HepG2 (cell line): ENCODE measurements at regions not wholly inside any gene's neighbourhood (a gene's known extent, or its start where the extent isn't known, plus 50 kb on each side); places are given as distances from the start of the nearest gene placed in this dataset.
A peak's percentile ranks its signal among the peaks of the same experiment; 100 is the strongest.

Source experiments
- ATAC-seq: fragments of 200-7000 bp; cut with Tn5 transposase; 3 replicates; pipeline ENCODE4 v1.9.1; 2020; ENCODE audit warnings: mild to moderate bottlenecking, moderate library complexity
- BruUV-seq: library from RNA; stranded (reverse); fragments of 400-500 nt; replicated peaks from 2 replicates; lab custom pipeline; 2021; lab: Mats Ljungman, UMichigan
- CTCF ChIA-PET: fragments of 300-600 bp; formaldehyde crosslinking; extraction: SDS; loops from one replicate; lab custom pipeline; 2021; ENCODE audit warnings: low total read pairs, inconsistent platforms, low intra/inter-chr PET ratio; lab: Yijun Ruan, JAX
- POLR2A ChIA-PET: fragments of 350-600 bp; sonication (Branson Sonifier 250); formaldehyde crosslinking; loops from one replicate; lab custom pipeline; 2020; ENCODE audit warnings: antibody characterized with exemption, inconsistent platforms; lab: Yijun Ruan, JAX
- DNase-seq: peaks from one replicate; pipeline ENCODE4 v3.0.0-alpha.2; 2015; ENCODE audit warnings: low spot score
- FAIRE-seq: peaks from 3 replicates; lab custom pipeline; 2011; peaks lifted over from hg19 to GRCh38; lab: Jason Lieb, UNC
- H2AFZ ChIP-seq: one replicate; pipeline ENCODE4 v1.6.1; 2011; ENCODE audit warnings: low read length, inconsistent platforms
- H3K27ac ChIP-seq: fragments of 300-600 bp; 3 replicates; pipeline ENCODE4 v1.8.0; 2011; ENCODE audit warnings: mixed run types, mild to moderate bottlenecking, mixed read lengths, low read length, inconsistent platforms; ENCODE audit not compliant: insufficient read depth; ENCODE audit errors: extremely low read length
- H3K27me3 ChIP-seq, 2 experiments: fragments of 200-600 bp in 1 of 2; 2 replicates in 1 of 2; 3 replicates in 1 of 2; pipeline versions ENCODE4 v1.6.0 to v1.8.0; 2011; ENCODE audit warnings: low read length in 2 of 2, mild to moderate bottlenecking in 2 of 2, moderate library complexity in 2 of 2, inconsistent platforms in 1 of 2; ENCODE audit not compliant: insufficient read depth in 2 of 2, control insufficient read depth in 1 of 2
- H3K36me3 ChIP-seq, 2 experiments: fragments of 200-600 bp in 1 of 2; replicated peaks in 1 of 2; 2 replicates in 1 of 2; 3 replicates in 1 of 2; pipeline versions ENCODE4 v1.5.1 to v1.8.0; 2011; ENCODE audit warnings: low read length in 2 of 2, inconsistent platforms in 1 of 2; ENCODE audit not compliant: insufficient read depth in 2 of 2, control insufficient read depth in 1 of 2
- H3K4me1 ChIP-seq: 2 replicates; pipeline ENCODE4 v1.5.1; 2012; ENCODE audit warnings: low read length, inconsistent platforms; ENCODE audit not compliant: insufficient read depth
- H3K4me2 ChIP-seq: 2 replicates; pipeline ENCODE4 v1.6.0; 2011; ENCODE audit warnings: low read depth, low read length, inconsistent platforms
- H3K4me3 ChIP-seq, 3 experiments: fragments of 200-600 bp in 1 of 3; sonication (generic), shearing (Covaris generic) in 1 of 3; replicated peaks in 1 of 3; 2 replicates each; pipeline ENCODE4 v1.5.1; 2011 to 2016; ENCODE audit warnings: low read length in 3 of 3, inconsistent platforms in 2 of 3, low read depth in 2 of 3, mild to moderate bottlenecking in 2 of 3, control low read depth in 1 of 3, mixed read lengths in 1 of 3; ENCODE audit not compliant: insufficient read depth in 1 of 3
- H3K79me2 ChIP-seq: one replicate; pipeline ENCODE4 v1.6.1; 2011; ENCODE audit warnings: low read length, inconsistent platforms; ENCODE audit not compliant: insufficient read depth
- H3K9ac ChIP-seq: 2 replicates; pipeline ENCODE4 v1.6.0; 2011; ENCODE audit warnings: mild to moderate bottlenecking, low read depth, low read length, inconsistent platforms; ENCODE audit not compliant: insufficient read depth
- H3K9me3 ChIP-seq: 2 replicates; pipeline ENCODE4 v1.5.1; 2012; ENCODE audit warnings: mild to moderate bottlenecking, low read length
- H4K20me1 ChIP-seq: 2 replicates; pipeline ENCODE4 v1.6.0; 2011; ENCODE audit warnings: inconsistent platforms, mild to moderate bottlenecking, low read length, moderate library complexity; ENCODE audit not compliant: insufficient read depth
- CENPT ChIP-seq: sonication (generic); formaldehyde crosslinking; IDR thresholded peaks from 2 replicates; pipeline ENCODE4 v1.8.0; 2022; ENCODE audit warnings: low read depth, mild to moderate bottlenecking, moderate library complexity, missing genetic modification reagents
- NR2F6 ChIP-seq, 2 experiments: IDR thresholded peaks; 2 replicates each; pipeline ENCODE4 v1.6.1; 2016; ENCODE audit warnings: antibody characterized with exemption in 1 of 2, mild to moderate bottlenecking in 1 of 2
- TCF12 ChIP-seq, 2 experiments: fragments of 450-650 bp in 1 of 2; sonication (generic) in 1 of 2; formaldehyde crosslinking in 1 of 2; IDR thresholded peaks; 2 replicates each; pipeline versions ENCODE4 v1.6.1 to v1.8.0; 2017 to 2022; ENCODE audit warnings: antibody characterized with exemption in 1 of 2, mild to moderate bottlenecking in 1 of 2, missing genetic modification reagents in 1 of 2, moderate library complexity in 1 of 2
- ZNF670 ChIP-seq: sonication (generic); formaldehyde crosslinking; IDR thresholded peaks from 2 replicates; pipeline ENCODE4 v1.8.0; 2022; ENCODE audit warnings: mild to moderate bottlenecking, missing genetic modification reagents, borderline replicate concordance
- WGBS: methylation state at CpG from one replicate; pipeline ENCODE4 v1.1.6; 2017; ENCODE audit warnings: low lambda C conversion rate; 5-methylcytosine and 5-hydroxymethylcytosine counted together
- in situ Hi-C: cut with HindIII; loops from 2 replicates; pipeline ENCODE4 v1.10.0; 2017; ENCODE audit warnings: low pct_unique_long_range_greater_than_20kb; ENCODE audit not compliant: extremely low pct_ligation_motif_present
- intact Hi-C: fragments of 100-400 bp; cut with micrococcal nuclease; formaldehyde crosslinking; loops from one replicate; pipeline ENCODE4 v1.10.0; 2022; ENCODE audit not compliant: unreplicated experiment
- TF ChIP-seq, protein P1 (sequence below): fragments of 450-650 bp; IDR thresholded peaks from 2 replicates; pipeline ENCODE4 v1.6.1; 2016

DNA sequence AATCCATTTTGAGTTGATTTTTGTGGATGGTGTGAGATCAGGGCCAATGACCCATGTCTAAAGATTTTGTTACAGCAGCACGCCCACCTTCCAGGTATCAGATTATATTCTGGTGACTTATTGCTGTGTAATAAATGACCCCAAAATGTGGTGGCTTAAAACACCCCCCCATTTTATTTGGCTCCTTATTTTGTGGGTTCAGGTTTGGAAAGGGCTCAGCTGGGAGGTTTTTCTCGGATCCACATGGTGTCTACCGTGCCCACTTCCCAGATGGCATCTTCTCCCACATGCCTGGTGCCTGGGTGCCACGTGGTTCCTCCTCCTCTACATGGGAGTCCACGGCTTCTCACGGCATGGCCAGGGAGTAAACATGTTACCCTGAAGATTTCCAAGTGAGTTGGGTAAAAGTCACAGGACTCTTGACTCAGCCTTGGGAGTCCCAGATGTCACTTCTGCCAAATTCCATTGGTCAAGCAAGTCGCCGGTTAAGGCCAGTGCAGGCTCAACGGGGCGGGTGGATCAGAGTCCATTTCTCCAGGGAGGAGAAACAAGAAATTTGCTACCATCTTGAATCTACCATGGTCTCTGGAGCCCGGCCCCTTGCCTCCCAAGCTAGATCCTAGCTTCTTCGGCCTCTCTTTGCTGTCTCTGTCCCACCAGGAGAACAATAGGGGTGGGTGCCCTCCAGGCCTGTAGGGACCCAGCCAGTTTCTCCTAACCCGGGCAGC lies 214.3 kb downstream of the KIF26A start:
- POLR2A ChIA-PET, result no interaction called here
- no peaks in the 10 kb centered on the region for H3K36me3 ChIP-seq
- H3K9me3 ChIP-seq, result no peaks in the 10 kb centered on the region
- H4K20me1 ChIP-seq, result no peaks in the 10 kb centered on the region
- H3K79me2 ChIP-seq, result no peaks in the 10 kb centered on the region
- peaks cover 0 to 30% of the 10 kb centered on the region in 2 experiments; a peak in 2 of 5 replicates for H3K27me3 ChIP-seq
- BruUV-seq, result no TSS peak
- TF ChIP-seq ZNF670 (CRISPR knock-in tag), result no peak
- TF ChIP-seq CENPT (CRISPR knock-in tag), result no peak
- TF ChIP-seq, protein P1, sequence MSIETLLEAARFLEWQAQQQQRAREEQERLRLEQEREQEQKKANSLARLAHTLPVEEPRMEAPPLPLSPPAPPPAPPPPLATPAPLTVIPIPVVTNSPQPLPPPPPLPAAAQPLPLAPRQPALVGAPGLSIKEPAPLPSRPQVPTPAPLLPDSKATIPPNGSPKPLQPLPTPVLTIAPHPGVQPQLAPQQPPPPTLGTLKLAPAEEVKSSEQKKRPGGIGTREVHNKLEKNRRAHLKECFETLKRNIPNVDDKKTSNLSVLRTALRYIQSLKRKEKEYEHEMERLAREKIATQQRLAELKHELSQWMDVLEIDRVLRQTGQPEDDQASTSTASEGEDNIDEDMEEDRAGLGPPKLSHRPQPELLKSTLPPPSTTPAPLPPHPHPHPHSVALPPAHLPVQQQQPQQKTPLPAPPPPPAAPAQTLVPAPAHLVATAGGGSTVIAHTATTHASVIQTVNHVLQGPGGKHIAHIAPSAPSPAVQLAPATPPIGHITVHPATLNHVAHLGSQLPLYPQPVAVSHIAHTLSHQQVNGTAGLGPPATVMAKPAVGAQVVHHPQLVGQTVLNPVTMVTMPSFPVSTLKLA, result peak; percentile 90
- no peak for TF ChIP-seq TCF12 (IDR thresholded peaks at IDR 0.05)
- no peak for TF ChIP-seq TCF12 (CRISPR knock-in tag; IDR thresholded peaks at IDR 0.05)
- no peak for TF ChIP-seq NR2F6 (IDR thresholded peaks at IDR 0.05)
- no peak for TF ChIP-seq NR2F6 (CRISPR knock-in tag; IDR thresholded peaks at IDR 0.05)
- TF ChIP-seq, all 625 proteins: peak for 1
- H3K4me3 ChIP-seq, result no peak overlapping the region
- DNase-seq (no peak), FAIRE-seq (no peak), ATAC-seq (no peak)
- CTCF ChIA-PET, result no interaction called here
- H2AFZ ChIP-seq, result no peak overlapping the region
- H3K27ac ChIP-seq, result no peak overlapping the region
- WGBS, result 23% methylated on average over 13 of the region's 13 CpGs
- H3K4me1 ChIP-seq, result no peaks in the 10 kb centered on the region
- intact Hi-C loops (no loop called here), in situ Hi-C loops (no loop called here)
- no peak overlapping the region for H3K9ac ChIP-seq
- H3K4me2 ChIP-seq, result no peak overlapping the region
